HCT116 (cell line): ENCODE measurements at regions not wholly inside any gene's neighbourhood (a gene's known extent, or its start where the extent isn't known, plus 50 kb on each side); places are given as distances from the start of the nearest gene placed in this dataset.

ENCODE experiments used
- ATAC-seq: fragments of 200-7000 bp; cut with Tn5 transposase; 2 replicates; pipeline ENCODE4 v1.9.1; 2020; ENCODE audit warnings: mild to moderate bottlenecking, moderate library complexity
- BruUV-seq: library from RNA; stranded (reverse); fragments of 400-500 nt; replicated peaks from 2 replicates; lab custom pipeline; 2021; lab: Mats Ljungman, UMichigan
- CTCF ChIA-PET: fragments of 300-600 bp; sonication (Branson Sonifier 250); formaldehyde crosslinking; loops from one replicate; lab custom pipeline; 2021; ENCODE audit warnings: antibody characterized with exemption; lab: Charles Lee
- POLR2A ChIA-PET: fragments of 300-600, 350-600 bp; sonication (Branson Sonifier 250); formaldehyde crosslinking; loops from one replicate; lab custom pipeline; 2021; ENCODE audit warnings: antibody characterized with exemption; lab: Charles Lee
- RAD21 ChIA-PET, 2 experiments: fragments of 300-600 bp; sonication (Branson Sonifier 250); formaldehyde crosslinking; loops; one replicate each; lab custom pipeline; 2023; ENCODE audit warnings: low total read pairs in 2 of 2; ENCODE audit not compliant: uncharacterized antibody in 2 of 2, unreplicated experiment in 2 of 2, low non-redundant PET in 1 of 2; lab: Charles Lee
- DNase-seq: peaks from one replicate; pipeline ENCODE4 v3.0.0-alpha.2; 2010; ENCODE audit warnings: low read depth, low spot score
- H2AFZ ChIP-seq: fragments of 200-600 bp; shearing (Covaris generic), sonication (generic); 2 replicates; pipeline ENCODE4 v1.6.1; 2017; ENCODE audit warnings: low read depth, mixed run types, mixed read lengths, antibody characterized with exemption, low read length; ENCODE audit not compliant: poor library complexity, severe bottlenecking
- H3K27ac ChIP-seq: 2 replicates; pipeline ENCODE4 v1.5.1; 2012; ENCODE audit warnings: low read depth, low read length
- H3K27me3 ChIP-seq: fragments of 200-600 bp; sonication (generic); 2 replicates; pipeline ENCODE4 v1.6.1; 2016; ENCODE audit warnings: mixed run types, low read length, mixed read lengths; ENCODE audit not compliant: insufficient read depth
- H3K36me3 ChIP-seq, 2 experiments: fragments of 200-500 bp in 1 of 2; fragments of 200-600 bp in 1 of 2; sonication (Bioruptor generic) in 1 of 2; sonication (generic) in 1 of 2; 2 replicates each; pipeline versions ENCODE4 v1.5.1 to v1.6.1; 2014 to 2016; ENCODE audit warnings: low read length in 2 of 2, inconsistent platforms in 1 of 2, mixed read lengths in 1 of 2, mixed run types in 1 of 2; ENCODE audit not compliant: insufficient read depth in 2 of 2, control insufficient read depth in 1 of 2
- H3K4me1 ChIP-seq, 2 experiments: fragments of 200-600 bp in 1 of 2; sonication (generic) in 1 of 2; 2 replicates each; pipeline versions ENCODE4 v1.5.1 to v1.6.1; 2012 to 2017; ENCODE audit warnings: low read length in 2 of 2, inconsistent platforms in 1 of 2, mild to moderate bottlenecking in 1 of 2, mixed read lengths in 1 of 2, mixed run types in 1 of 2, moderate library complexity in 1 of 2; ENCODE audit not compliant: insufficient read depth in 2 of 2, control insufficient read depth in 1 of 2
- H3K4me2 ChIP-seq: fragments of 200-600 bp; sonication (generic); 2 replicates; pipeline ENCODE4 v1.6.1; 2017; ENCODE audit warnings: mixed run types, low read length, mixed read lengths
- H3K4me3 ChIP-seq, 2 experiments: fragments of 200-600 bp in 1 of 2; sonication (generic) in 1 of 2; replicated peaks in 1 of 2; 2 replicates each; pipeline ENCODE4 v1.5.1; 2011 to 2016; ENCODE audit warnings: low read length in 2 of 2, control low read depth in 1 of 2, low read depth in 1 of 2, mild to moderate bottlenecking in 1 of 2, mixed read lengths in 1 of 2, mixed run types in 1 of 2
- H3K79me2 ChIP-seq: fragments of 200-600 bp; sonication (generic); 2 replicates; pipeline ENCODE4 v1.6.1; 2017; ENCODE audit warnings: mild to moderate bottlenecking, mixed run types, low read length, moderate library complexity, mixed read lengths; ENCODE audit not compliant: insufficient read depth
- H3K9ac ChIP-seq: fragments of 200-600 bp; sonication (generic); 2 replicates; pipeline ENCODE4 v1.6.1; 2016; ENCODE audit warnings: low read length, mixed read lengths
- H3K9me2 ChIP-seq: fragments of 200-600 bp; sonication (generic), shearing (Covaris generic); 2 replicates; pipeline ENCODE4 v1.6.1; 2017; ENCODE audit warnings: mixed run types, mild to moderate bottlenecking, moderate library complexity; ENCODE audit not compliant: insufficient read depth
- H3K9me3 ChIP-seq, 2 experiments: fragments of 200-500 bp in 1 of 2; fragments of 200-600 bp in 1 of 2; sonication (Bioruptor generic) in 1 of 2; sonication (generic) in 1 of 2; 2 replicates each; pipeline ENCODE4 v1.6.1; 2014 to 2017; ENCODE audit warnings: low read length in 2 of 2, mixed read lengths in 2 of 2, inconsistent platforms in 1 of 2, low read depth in 1 of 2, mild to moderate bottlenecking in 1 of 2, mixed run types in 1 of 2, moderate library complexity in 1 of 2; ENCODE audit not compliant: control insufficient read depth in 1 of 2, insufficient read depth in 1 of 2
- H4K20me1 ChIP-seq: fragments of 200-600 bp; sonication (generic), shearing (Covaris generic); 2 replicates; pipeline ENCODE4 v1.6.1; 2017; ENCODE audit warnings: mixed run types, mild to moderate bottlenecking, moderate library complexity; ENCODE audit not compliant: insufficient read depth
- CEBPB ChIP-seq: IDR thresholded peaks from 2 replicates; pipeline ENCODE4 v1.6.1; 2012; ENCODE audit warnings: low read depth
- EZH2 ChIP-seq: fragments of 200-600 bp; sonication (generic); IDR thresholded peaks from 2 replicates; pipeline ENCODE4 v1.6.1; 2017; ENCODE audit warnings: antibody characterized with exemption, mixed run types
- JUND ChIP-seq: IDR thresholded peaks from 2 replicates; pipeline ENCODE4 v1.6.1; 2012
- POLR2A ChIP-seq: IDR thresholded peaks from 2 replicates; pipeline ENCODE4 v1.7.0; 2011; ENCODE audit warnings: borderline replicate concordance; ENCODE audit not compliant: insufficient read depth, insufficient read length; ENCODE audit errors: extremely low read depth
- RAD21 ChIP-seq: IDR thresholded peaks from 2 replicates; pipeline ENCODE4 v1.6.1; 2012; ENCODE audit warnings: low read depth, mild to moderate bottlenecking
- SIN3A ChIP-seq: IDR thresholded peaks from 2 replicates; pipeline ENCODE4 v1.6.1; 2012; ENCODE audit warnings: low read depth
- SP1 ChIP-seq: IDR thresholded peaks from 2 replicates; pipeline ENCODE4 v1.6.1; 2012; ENCODE audit warnings: low read depth
- SRF ChIP-seq: IDR thresholded peaks from 2 replicates; pipeline ENCODE4 v1.6.1; 2012; ENCODE audit warnings: low read depth
- TCF7L2 ChIP-seq: IDR thresholded peaks from 2 replicates; pipeline ENCODE4 v1.7.0; 2011; ENCODE audit warnings: borderline replicate concordance, inconsistent platforms; ENCODE audit not compliant: insufficient read depth, insufficient read length; ENCODE audit errors: extremely low read depth
- YY1 ChIP-seq: IDR thresholded peaks from 2 replicates; pipeline ENCODE4 v1.6.1; 2011; ENCODE audit warnings: low read length, low read depth, moderate library complexity, mild to moderate bottlenecking; ENCODE audit not compliant: insufficient replicate concordance; ENCODE audit errors: extremely low read depth
- ZFX ChIP-seq: fragments of 450-650 bp; IDR thresholded peaks from 2 replicates; pipeline ENCODE4 v1.6.1; 2017
- intact Hi-C: fragments of 100-400 bp; cut with micrococcal nuclease; formaldehyde crosslinking; loops from 2 replicates; pipeline ENCODE4 v1.10.0; 2022
- TF ChIP-seq, protein P1 (sequence below): IDR thresholded peaks from 2 replicates; pipeline ENCODE4 v1.6.1; 2011; ENCODE audit warnings: mild to moderate bottlenecking, low read length, moderate library complexity; ENCODE audit not compliant: insufficient replicate concordance; ENCODE audit errors: extremely low read depth
- TF ChIP-seq, protein P2 (sequence below): IDR thresholded peaks from 2 replicates; pipeline ENCODE4 v1.6.1; 2012
- TF ChIP-seq, protein P3 (sequence below): IDR thresholded peaks from 2 replicates; pipeline ENCODE4 v1.6.1; 2012; ENCODE audit warnings: low read depth
- TF ChIP-seq, protein P4 (sequence below), 3 experiments: fragments of 200-600 bp in 1 of 3; sonication (generic) in 1 of 3; IDR thresholded peaks in 2 of 3; conservative IDR thresholded peaks in 1 of 3; 2 replicates each; pipeline ENCODE4 v1.5.1; 2012 to 2017; ENCODE audit warnings: low read depth in 2 of 3, low read length in 2 of 3, antibody characterized with exemption in 1 of 3, borderline replicate concordance in 1 of 3, control low read depth in 1 of 3, mild to moderate bottlenecking in 1 of 3, mixed read lengths in 1 of 3, mixed run types in 1 of 3, moderate library complexity in 1 of 3; ENCODE audit not compliant: insufficient read depth in 1 of 3
- TF ChIP-seq, protein P5 (sequence below): IDR thresholded peaks from 2 replicates; pipeline ENCODE4 v1.6.1; 2012

DNA sequence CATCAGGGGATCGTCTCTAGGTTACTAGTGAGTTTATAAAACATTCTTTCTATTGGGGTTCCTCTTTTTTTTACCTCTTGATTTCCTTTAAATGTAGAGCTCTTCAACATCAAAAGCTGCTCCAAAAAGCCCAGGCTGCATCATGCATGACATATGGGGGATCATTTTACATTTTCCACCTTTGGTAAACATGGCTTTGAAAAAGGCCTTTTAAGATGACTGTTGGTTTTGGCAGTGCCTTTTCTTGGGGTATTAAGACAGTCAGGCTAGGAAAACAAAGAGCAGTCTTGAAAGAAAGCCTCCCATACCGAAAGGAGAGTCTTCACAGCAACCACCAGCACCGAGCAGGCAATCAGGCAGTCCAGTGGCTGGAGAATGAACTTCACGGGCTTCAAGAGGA lies 73.2 kb downstream of the NPEPL1 start:
- no TSS peak for BruUV-seq
- no peak overlapping the region for H3K4me2 ChIP-seq
- TF ChIP-seq EZH2 = no peak
- no peak for TF ChIP-seq ZFX
- no peak for TF ChIP-seq SRF
- no peak for TF ChIP-seq JUND
- TF ChIP-seq, protein P1, sequence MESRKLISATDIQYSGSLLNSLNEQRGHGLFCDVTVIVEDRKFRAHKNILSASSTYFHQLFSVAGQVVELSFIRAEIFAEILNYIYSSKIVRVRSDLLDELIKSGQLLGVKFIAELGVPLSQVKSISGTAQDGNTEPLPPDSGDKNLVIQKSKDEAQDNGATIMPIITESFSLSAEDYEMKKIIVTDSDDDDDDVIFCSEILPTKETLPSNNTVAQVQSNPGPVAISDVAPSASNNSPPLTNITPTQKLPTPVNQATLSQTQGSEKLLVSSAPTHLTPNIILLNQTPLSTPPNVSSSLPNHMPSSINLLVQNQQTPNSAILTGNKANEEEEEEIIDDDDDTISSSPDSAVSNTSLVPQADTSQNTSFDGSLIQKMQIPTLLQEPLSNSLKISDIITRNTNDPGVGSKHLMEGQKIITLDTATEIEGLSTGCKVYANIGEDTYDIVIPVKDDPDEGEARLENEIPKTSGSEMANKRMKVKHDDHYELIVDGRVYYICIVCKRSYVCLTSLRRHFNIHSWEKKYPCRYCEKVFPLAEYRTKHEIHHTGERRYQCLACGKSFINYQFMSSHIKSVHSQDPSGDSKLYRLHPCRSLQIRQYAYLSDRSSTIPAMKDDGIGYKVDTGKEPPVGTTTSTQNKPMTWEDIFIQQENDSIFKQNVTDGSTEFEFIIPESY = no peak
- TF ChIP-seq, protein P2, sequence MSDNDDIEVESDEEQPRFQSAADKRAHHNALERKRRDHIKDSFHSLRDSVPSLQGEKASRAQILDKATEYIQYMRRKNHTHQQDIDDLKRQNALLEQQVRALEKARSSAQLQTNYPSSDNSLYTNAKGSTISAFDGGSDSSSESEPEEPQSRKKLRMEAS = no peak
- no peak for TF ChIP-seq SP1
- TF ChIP-seq, protein P3, sequence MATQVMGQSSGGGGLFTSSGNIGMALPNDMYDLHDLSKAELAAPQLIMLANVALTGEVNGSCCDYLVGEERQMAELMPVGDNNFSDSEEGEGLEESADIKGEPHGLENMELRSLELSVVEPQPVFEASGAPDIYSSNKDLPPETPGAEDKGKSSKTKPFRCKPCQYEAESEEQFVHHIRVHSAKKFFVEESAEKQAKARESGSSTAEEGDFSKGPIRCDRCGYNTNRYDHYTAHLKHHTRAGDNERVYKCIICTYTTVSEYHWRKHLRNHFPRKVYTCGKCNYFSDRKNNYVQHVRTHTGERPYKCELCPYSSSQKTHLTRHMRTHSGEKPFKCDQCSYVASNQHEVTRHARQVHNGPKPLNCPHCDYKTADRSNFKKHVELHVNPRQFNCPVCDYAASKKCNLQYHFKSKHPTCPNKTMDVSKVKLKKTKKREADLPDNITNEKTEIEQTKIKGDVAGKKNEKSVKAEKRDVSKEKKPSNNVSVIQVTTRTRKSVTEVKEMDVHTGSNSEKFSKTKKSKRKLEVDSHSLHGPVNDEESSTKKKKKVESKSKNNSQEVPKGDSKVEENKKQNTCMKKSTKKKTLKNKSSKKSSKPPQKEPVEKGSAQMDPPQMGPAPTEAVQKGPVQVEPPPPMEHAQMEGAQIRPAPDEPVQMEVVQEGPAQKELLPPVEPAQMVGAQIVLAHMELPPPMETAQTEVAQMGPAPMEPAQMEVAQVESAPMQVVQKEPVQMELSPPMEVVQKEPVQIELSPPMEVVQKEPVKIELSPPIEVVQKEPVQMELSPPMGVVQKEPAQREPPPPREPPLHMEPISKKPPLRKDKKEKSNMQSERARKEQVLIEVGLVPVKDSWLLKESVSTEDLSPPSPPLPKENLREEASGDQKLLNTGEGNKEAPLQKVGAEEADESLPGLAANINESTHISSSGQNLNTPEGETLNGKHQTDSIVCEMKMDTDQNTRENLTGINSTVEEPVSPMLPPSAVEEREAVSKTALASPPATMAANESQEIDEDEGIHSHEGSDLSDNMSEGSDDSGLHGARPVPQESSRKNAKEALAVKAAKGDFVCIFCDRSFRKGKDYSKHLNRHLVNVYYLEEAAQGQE = no peak
- TF ChIP-seq TCF7L2 = no peak
- TF ChIP-seq YY1 = no peak
- no peak for TF ChIP-seq SIN3A
- TF ChIP-seq POLR2A = no peak
- TF ChIP-seq, protein P4, sequence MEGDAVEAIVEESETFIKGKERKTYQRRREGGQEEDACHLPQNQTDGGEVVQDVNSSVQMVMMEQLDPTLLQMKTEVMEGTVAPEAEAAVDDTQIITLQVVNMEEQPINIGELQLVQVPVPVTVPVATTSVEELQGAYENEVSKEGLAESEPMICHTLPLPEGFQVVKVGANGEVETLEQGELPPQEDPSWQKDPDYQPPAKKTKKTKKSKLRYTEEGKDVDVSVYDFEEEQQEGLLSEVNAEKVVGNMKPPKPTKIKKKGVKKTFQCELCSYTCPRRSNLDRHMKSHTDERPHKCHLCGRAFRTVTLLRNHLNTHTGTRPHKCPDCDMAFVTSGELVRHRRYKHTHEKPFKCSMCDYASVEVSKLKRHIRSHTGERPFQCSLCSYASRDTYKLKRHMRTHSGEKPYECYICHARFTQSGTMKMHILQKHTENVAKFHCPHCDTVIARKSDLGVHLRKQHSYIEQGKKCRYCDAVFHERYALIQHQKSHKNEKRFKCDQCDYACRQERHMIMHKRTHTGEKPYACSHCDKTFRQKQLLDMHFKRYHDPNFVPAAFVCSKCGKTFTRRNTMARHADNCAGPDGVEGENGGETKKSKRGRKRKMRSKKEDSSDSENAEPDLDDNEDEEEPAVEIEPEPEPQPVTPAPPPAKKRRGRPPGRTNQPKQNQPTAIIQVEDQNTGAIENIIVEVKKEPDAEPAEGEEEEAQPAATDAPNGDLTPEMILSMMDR (IDR thresholded peaks at IDR 0.05 in 2 of 3, conservative IDR thresholded peaks at IDR 0.05 in 1 of 3; ENCODE audit: borderline replicate concordance in 1 of 3, insufficient read depth in 1 of 3, low read depth in 2 of 3, low read length in 2 of 3) = no peak
- no peak for TF ChIP-seq CEBPB
- TF ChIP-seq RAD21 = no peak
- TF ChIP-seq, protein P5, sequence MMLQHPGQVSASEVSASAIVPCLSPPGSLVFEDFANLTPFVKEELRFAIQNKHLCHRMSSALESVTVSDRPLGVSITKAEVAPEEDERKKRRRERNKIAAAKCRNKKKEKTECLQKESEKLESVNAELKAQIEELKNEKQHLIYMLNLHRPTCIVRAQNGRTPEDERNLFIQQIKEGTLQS = no peak
- TF ChIP-seq, all 23 proteins: peak for 0
- H3K9me3 ChIP-seq = no peaks in the 10 kb centered on the region
- ChIA-PET RAD21 (no interaction called here), POLR2A (no interaction called here), CTCF (no interaction called here)
- H4K20me1 ChIP-seq = no peaks in the 10 kb centered on the region
- no peak for ATAC-seq
- no peak overlapping the region for H3K27ac ChIP-seq
- H3K79me2 ChIP-seq = no peaks in the 10 kb centered on the region
- H2AFZ ChIP-seq = no peak overlapping the region
- H3K9ac ChIP-seq = no peak overlapping the region
- no peaks in the 10 kb centered on the region for H3K36me3 ChIP-seq
- no peaks in the 10 kb centered on the region for H3K4me1 ChIP-seq
- intact Hi-C loops = no loop called here
- peaks cover 84% of the 10 kb centered on the region for H3K27me3 ChIP-seq
- H3K4me3 ChIP-seq = no peak overlapping the region
- H3K9me2 ChIP-seq = no peaks in the 10 kb centered on the region
- no peak for DNase-seq
